Vagina (tissue), 2 donors: ENCODE measurements at regions not wholly inside any gene's neighbourhood (a gene's known extent, or its start where the extent isn't known, plus 50 kb on each side); places are given as distances from the start of the nearest gene placed in this dataset.
A peak's percentile ranks its signal among the peaks of the same experiment; 100 is the strongest.

Experiments
- DNase-seq, 2 donors: peaks; one replicate each; pipeline ENCODE4 v3.0.0-alpha.2; 2017; ENCODE audit errors: extremely low spot score in 2 of 2
- H3K27ac ChIP-seq: fragments of 200-600 bp; sonication (generic); one replicate; pipeline ENCODE4 v1.5.1; 2019
- H3K27me3 ChIP-seq: fragments of 200-600 bp; sonication (generic); one replicate; pipeline ENCODE4 v1.5.1; 2019
- H3K36me3 ChIP-seq, 2 donors: fragments of 200-600 bp; sonication (generic); one replicate each; pipeline ENCODE4 v1.5.1; 2017 to 2019
- H3K4me1 ChIP-seq: fragments of 200-600 bp; sonication (generic); one replicate; pipeline ENCODE4 v1.5.1; 2019
- H3K4me3 ChIP-seq, 2 donors: fragments of 200-600 bp; sonication (generic); 1 replicate in 1 of 2; 2 replicates in 1 of 2; pipeline ENCODE4 v1.5.1; 2016 to 2019
- H3K9me3 ChIP-seq: fragments of 200-600 bp; sonication (generic); one replicate; pipeline ENCODE4 v1.5.1; 2019
- POLR2A ChIP-seq, 2 donors: fragments of 450-650 bp; IDR thresholded peaks; one replicate each; pipeline ENCODE4 v1.6.1; 2017; ENCODE audit warnings: antibody characterized with exemption in 2 of 2, mild to moderate bottlenecking in 2 of 2, moderate library complexity in 2 of 2
- POLR2AphosphoS5 ChIP-seq, 2 donors: sonication (generic); formaldehyde crosslinking; IDR thresholded peaks; one replicate each; pipeline ENCODE4 v1.9.0; 2017; ENCODE audit warnings: antibody characterized with exemption in 2 of 2, mild to moderate bottlenecking in 2 of 2, low read depth in 1 of 2; ENCODE audit not compliant: insufficient read depth in 1 of 2
- intact Hi-C: fragments of 100-400 bp; cut with DNase I; formaldehyde crosslinking; loops from one replicate; pipeline ENCODE4 v1.15.1; 2023
- TF ChIP-seq, protein P1 (sequence below), 3 experiments: fragments of 450-650 bp in 2 of 3; fragments of 200-600 bp in 1 of 3; sonication (generic) in 1 of 3; IDR thresholded peaks; one replicate each; pipeline ENCODE4 v1.5.1; 2017 to 2019; ENCODE audit warnings: antibody characterized with exemption in 3 of 3, mild to moderate bottlenecking in 2 of 3, moderate library complexity in 2 of 3

DNA sequence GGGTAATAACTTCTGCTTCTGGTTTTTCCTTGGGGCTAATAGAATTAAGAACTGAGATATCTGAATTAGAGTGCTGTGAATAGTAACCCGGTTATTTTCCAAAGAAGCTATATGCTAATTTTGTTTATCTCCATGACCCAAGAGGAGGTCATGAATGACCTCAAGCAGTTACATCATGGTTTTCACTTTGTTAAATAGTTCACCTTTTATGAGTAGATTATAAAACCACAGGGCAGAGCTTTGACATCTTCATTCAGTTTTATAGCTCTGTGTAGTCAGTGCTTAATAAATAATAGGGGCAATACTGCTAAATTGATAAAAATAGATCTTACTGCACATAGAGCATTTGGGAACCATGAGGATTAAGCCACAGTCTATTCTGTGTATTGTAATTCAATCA, 462.2 kb downstream of the LRIG3 start:
- no peaks in the 10 kb centered on the region for H3K4me1 ChIP-seq
- H3K9me3 ChIP-seq = no peaks in the 10 kb centered on the region
- H3K27me3 ChIP-seq = no peaks in the 10 kb centered on the region
- intact Hi-C loops = no loop called here
- no peak overlapping the region for H3K4me3 ChIP-seq
- peak overlapping the region; percentile 16 for H3K27ac ChIP-seq
- TF ChIP-seq, protein P1, sequence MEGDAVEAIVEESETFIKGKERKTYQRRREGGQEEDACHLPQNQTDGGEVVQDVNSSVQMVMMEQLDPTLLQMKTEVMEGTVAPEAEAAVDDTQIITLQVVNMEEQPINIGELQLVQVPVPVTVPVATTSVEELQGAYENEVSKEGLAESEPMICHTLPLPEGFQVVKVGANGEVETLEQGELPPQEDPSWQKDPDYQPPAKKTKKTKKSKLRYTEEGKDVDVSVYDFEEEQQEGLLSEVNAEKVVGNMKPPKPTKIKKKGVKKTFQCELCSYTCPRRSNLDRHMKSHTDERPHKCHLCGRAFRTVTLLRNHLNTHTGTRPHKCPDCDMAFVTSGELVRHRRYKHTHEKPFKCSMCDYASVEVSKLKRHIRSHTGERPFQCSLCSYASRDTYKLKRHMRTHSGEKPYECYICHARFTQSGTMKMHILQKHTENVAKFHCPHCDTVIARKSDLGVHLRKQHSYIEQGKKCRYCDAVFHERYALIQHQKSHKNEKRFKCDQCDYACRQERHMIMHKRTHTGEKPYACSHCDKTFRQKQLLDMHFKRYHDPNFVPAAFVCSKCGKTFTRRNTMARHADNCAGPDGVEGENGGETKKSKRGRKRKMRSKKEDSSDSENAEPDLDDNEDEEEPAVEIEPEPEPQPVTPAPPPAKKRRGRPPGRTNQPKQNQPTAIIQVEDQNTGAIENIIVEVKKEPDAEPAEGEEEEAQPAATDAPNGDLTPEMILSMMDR (IDR thresholded peaks at IDR 0.05) = no peak
- TF ChIP-seq POLR2AphosphoS5 (IDR thresholded peaks at IDR 0.05; ENCODE audit: insufficient read depth in 1 of 2, low read depth in 1 of 2) (no peak), POLR2A (IDR thresholded peaks at IDR 0.05) (no peak)
- DNase-seq = no peak
- H3K36me3 ChIP-seq = no peaks in the 10 kb centered on the region

DNA sequence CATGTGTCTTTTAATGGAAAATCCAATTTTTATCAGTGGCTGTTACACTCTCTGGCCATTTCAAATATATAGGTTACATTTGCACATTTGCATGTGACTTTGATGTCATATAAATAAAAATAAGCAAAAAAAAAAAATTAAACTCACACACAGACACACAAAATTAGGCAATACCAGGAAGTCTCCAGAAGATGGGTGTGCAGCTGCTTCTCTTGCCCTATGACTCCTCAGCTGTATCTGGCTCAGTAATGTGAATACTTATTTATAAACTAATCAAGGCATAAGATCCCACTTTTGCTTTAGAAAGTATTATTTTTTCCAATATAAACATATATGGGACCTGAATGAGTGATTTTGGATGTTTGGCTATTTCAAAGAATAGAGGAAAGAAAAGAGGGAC, 461.1 kb downstream of the LRIG3 start:
- intact Hi-C loops = no loop called here
- Histone ChIP-seq H3K9me3 (no peaks in the 10 kb centered on the region), H3K27ac (no peak overlapping the region), H3K4me1 (no peaks in the 10 kb centered on the region), H3K4me3 (no peak overlapping the region), H3K36me3 (no peaks in the 10 kb centered on the region), H3K27me3 (no peaks in the 10 kb centered on the region)
- no peak for DNase-seq
- TF ChIP-seq POLR2A (IDR thresholded peaks at IDR 0.05) = no peak
- TF ChIP-seq, protein P1 (IDR thresholded peaks at IDR 0.05) = no peak
- TF ChIP-seq POLR2AphosphoS5 (IDR thresholded peaks at IDR 0.05; ENCODE audit: insufficient read depth in 1 of 2, low read depth in 1 of 2) = no peak

DNA sequence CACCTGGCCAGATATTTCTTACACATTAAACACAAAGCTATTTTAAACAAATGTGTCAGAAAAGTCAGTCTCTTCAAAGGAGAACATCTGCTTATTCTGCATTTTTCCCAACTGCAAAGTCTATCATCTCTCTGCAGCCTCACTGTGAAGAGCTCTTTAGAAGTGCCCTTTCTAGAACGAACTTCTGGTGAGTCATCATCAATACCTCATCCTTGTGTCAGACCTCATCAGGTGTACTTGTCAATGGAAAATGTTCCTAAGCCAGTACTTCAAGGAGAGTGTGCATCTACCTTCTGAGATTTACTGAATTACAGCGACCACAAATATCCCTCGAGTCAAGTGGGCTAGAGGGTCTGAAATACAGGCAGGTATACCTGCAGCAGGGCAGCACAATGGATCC, 457.3 kb downstream of the LRIG3 start:
- TF ChIP-seq POLR2AphosphoS5 (IDR thresholded peaks at IDR 0.05; ENCODE audit: insufficient read depth in 1 of 2, low read depth in 1 of 2) (no peak), POLR2A (IDR thresholded peaks at IDR 0.05) (no peak)
- TF ChIP-seq, protein P1 (IDR thresholded peaks at IDR 0.05) = no peak
- Histone ChIP-seq H3K36me3 (no peaks in the 10 kb centered on the region), H3K4me1 (peaks cover 11% of the 10 kb centered on the region), H3K4me3 (no peak overlapping the region), H3K9me3 (no peaks in the 10 kb centered on the region), H3K27ac (no peak overlapping the region), H3K27me3 (no peaks in the 10 kb centered on the region)
- DNase-seq = no peak
- intact Hi-C loops = no loop called here

DNA sequence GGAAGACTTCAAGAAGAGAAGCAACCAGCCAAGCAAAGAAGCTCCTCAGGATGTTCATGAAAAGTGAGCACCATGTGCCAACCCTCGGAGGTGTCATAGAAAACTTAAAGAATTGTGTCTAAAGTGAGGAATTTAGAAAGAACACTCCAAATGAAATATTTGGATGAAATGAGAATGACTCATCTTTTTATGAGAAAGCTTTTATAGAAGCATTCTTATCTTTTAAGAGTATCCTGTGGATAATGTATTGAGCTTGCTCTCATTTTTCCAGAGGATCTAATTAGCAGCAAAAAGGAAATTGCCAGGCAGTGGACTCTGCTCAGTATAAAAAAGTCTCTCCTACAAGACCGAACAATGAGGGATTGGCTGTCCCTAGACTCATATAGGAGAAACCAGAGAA, 454.9 kb downstream of the LRIG3 start:
- Histone ChIP-seq H3K9me3 (no peaks in the 10 kb centered on the region), H3K4me3 (no peak overlapping the region), H3K27ac (no peak overlapping the region), H3K27me3 (no peaks in the 10 kb centered on the region), H3K4me1 (peaks cover 11% of the 10 kb centered on the region), H3K36me3 (no peaks in the 10 kb centered on the region)
- DNase-seq = no peak
- intact Hi-C loops = no loop called here
- TF ChIP-seq, protein P1 (IDR thresholded peaks at IDR 0.05) = no peak
- TF ChIP-seq POLR2AphosphoS5 (IDR thresholded peaks at IDR 0.05; ENCODE audit: insufficient read depth in 1 of 2, low read depth in 1 of 2) (no peak), POLR2A (IDR thresholded peaks at IDR 0.05) (no peak)

DNA sequence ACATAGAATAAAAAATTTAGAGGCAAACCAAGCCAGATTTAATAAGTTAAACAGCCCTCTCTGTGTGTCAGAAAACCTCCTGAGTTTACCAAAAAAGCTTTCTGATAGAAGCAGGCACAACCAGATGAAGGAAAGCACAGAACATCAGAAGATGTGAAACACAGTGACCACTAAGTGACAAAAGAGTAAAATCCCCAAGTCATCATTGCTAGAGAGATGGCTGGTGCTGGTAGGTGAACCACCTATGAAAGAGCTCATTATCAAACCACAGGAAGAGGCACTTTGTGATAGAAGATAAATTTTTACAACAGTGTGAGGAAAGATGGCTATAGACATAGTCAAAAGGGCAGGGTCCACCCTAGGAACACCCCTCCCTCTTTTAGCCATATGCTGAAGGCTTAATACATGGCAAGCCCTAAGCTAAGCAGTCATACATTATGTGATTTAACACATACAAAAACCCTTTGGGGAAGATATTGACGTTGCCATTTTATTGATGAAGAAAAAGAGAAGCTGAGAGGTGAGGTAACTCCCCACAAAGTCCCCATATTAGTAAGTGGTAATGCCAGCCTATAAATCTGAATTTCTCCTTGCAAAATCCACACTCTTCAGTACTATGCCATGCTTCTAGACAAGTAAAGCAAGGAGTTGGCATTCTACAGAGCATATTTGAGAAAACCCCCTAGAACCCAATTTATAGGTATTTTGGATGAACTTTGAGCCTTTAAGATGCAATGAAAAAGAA, 449.9 kb downstream of the LRIG3 start:
- no peak for TF ChIP-seq POLR2AphosphoS5 (IDR thresholded peaks at IDR 0.05; ENCODE audit: insufficient read depth in 1 of 2, low read depth in 1 of 2)
- TF ChIP-seq, protein P1 (IDR thresholded peaks at IDR 0.05) = no peak
- TF ChIP-seq POLR2A (IDR thresholded peaks at IDR 0.05) = no peak
- intact Hi-C loops = no loop called here
- H3K36me3 ChIP-seq = no peaks in the 10 kb centered on the region
- H3K4me3 ChIP-seq = no peak overlapping the region
- no peaks in the 10 kb centered on the region for H3K27me3 ChIP-seq
- no peak for DNase-seq
- H3K9me3 ChIP-seq = no peaks in the 10 kb centered on the region
- H3K4me1 ChIP-seq = peaks cover 3% of the 10 kb centered on the region
- H3K27ac ChIP-seq = no peak overlapping the region
